GM19351 (cell line): ENCODE measurements at regions not wholly inside any gene's neighbourhood (a gene's known extent, or its start where the extent isn't known, plus 50 kb on each side); places are given as distances from the start of the nearest gene placed in this dataset.
"Not testable (repeated sequence)": the region's sequence is repeated elsewhere in the genome, so short reads cannot be mapped to it uniquely, and the experiment has no call there.

Experiments used
- ATAC-seq: cut with Tn5 transposase; IDR thresholded peaks from one replicate; pipeline ENCODE4 v1.9.1; 2021; ENCODE audit warnings: mild to moderate bottlenecking, moderate library complexity; ENCODE audit not compliant: unreplicated experiment

DNA sequence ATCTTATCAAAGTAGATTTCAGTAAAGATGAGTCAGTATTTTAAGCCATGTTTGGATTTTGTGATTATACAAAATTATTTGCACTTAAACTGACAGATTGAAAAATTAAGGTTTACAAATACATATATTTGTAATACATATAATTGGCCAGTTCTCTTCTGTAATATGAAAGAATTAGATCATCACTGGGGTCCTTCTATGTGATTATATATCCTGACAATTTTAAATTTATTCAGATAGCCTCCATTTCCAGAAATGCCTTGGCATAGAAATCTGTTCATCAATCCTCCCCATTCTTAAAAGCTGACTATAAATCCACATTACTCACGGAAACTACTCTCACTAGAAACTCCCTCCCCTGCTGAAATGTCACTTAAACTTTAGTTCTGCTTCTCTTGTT lies 280.4 kb upstream of the ANXA10 start:
- no peak for ATAC-seq

DNA sequence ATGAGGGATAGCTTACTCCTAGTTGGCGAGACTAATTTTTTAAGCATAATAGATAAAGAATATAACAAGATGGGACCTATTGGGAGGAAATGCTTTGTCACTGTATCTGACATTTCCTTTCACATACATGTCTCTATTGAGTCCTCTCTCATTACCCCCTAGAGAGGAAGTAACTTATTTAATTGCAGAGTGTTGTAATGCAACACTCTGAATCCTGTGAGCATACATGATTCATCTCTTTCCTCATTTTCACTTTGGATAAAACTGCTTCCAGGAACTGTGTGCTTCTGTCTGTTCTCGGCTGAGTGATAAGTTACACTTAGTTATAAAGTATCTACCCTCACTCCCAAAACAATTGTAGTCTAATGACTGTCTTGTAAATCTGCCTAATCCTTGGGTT lies 266.1 kb upstream of the ANXA10 start:
- ATAC-seq: no peak

DNA sequence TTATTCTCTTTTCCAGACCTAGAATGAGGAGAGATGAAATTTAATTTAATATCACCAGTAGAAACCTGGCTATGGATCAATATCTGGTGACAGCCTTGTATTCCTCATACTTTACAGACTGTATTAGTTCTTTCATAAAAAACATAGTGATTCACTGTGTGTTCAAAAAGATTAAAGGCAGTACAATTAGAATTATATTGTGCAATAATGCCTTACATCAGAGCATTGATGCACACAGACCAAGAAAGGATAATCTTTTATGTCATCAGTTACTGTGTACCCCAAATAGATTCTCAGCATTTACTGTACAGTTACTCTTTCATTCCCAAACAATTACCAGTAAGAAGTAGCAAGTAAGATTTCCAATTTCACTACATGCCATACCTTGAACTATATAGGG lies 260.5 kb upstream of the ANXA10 start:
- no peak for ATAC-seq

GRCh38 chr4:167838686-167839085 lies 253.7 kb upstream of the ANXA10 start:
- no peak for ATAC-seq

GRCh38 chr4:167842487-167842886 lies 249.8 kb upstream of the ANXA10 start:
- no peak for ATAC-seq

GRCh38 chr4:167854881-167855280 lies 237.5 kb upstream of the ANXA10 start:
- ATAC-seq: no peak

- not testable (repeated sequence) for ATAC-seq
Measured at GRCh38 chr4:167858127-167858526, 234.2 kb upstream of the ANXA10 start.

DNA sequence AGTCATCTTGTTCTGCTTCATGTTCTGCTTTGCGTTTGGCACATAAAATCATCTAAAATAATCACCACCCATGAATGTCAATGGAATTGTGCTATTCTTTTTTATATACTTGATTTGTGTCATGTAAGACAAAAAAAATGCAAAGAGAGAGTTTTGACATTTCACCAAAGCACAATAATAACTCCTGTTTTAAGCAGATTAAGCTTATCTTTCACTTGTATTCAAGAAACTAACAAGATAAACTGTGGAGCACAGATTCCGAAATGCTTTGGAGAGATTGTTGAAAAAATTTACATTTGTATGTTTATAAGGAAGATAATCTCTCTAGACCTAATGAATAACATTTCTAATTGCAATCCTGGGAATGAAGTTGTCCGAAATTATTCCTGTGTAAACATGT lies 225.1 kb upstream of the ANXA10 start:
- ATAC-seq: no peak

DNA sequence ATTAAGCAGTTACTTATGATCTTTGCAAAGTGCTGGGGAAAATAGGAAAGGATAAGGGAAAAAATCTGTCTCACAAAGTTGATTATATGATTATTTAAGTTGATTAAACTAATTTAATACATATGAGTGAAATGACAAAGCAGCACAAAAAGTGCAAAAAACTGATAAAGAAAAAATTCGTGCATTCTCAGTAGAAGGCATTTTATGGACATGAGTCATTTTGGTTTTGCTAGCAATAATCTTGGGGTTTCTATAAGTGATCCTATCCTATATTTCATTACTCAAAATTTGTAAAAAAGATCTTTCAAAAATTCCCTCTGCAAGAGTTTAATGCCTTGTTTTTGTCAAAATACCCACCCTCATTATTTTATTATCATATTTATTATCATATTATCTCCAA lies 224.2 kb upstream of the ANXA10 start:
- ATAC-seq: no peak

DNA sequence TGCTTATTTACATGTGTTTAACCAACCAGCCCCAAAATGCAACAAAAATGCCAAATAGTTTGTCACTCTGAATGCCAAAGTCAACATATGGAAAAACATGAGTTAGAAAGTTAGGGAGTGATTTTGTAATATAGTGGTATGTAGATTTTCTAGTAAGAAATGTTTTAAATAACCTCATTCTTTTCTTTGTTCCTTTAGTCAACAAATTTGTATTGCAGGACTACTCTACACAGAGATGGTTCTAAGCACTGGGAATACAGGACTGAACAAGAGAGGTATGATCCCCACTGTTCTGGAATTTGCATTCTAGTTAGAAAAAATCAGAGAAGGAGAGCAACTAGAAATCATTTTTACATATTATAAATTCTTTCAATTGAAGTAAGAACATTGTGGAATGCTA lies 218.8 kb upstream of the ANXA10 start:
- no peak for ATAC-seq

GRCh38 chr4:167876091-167876490 lies 216.2 kb upstream of the ANXA10 start:
- not testable (repeated sequence) for ATAC-seq

GRCh38 chr4:167877826-167878225 lies 214.5 kb upstream of the ANXA10 start:
- ATAC-seq: not testable (repeated sequence)

GRCh38 chr4:167883266-167883665 lies 209.1 kb upstream of the ANXA10 start:
- ATAC-seq: no peak

DNA sequence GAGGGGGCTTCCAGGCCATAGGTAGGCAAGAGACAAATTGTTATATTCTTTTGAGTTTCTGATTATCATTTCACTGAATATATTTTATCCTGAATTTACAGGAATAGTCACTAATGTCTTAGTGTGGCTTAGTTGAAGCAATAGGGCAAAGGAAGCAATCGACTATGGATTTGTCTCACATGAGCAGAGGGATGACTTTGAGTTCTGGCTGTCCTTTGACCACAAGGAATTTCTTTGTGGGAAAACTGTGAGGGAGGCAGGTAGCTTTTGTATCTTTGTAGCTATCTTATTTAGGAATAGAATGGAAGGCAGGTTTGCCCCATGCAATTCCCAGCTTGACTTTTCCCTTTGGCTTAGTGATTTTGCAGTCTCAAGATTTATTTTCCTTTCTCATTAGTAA lies 207.3 kb upstream of the ANXA10 start:
- ATAC-seq: no peak

DNA sequence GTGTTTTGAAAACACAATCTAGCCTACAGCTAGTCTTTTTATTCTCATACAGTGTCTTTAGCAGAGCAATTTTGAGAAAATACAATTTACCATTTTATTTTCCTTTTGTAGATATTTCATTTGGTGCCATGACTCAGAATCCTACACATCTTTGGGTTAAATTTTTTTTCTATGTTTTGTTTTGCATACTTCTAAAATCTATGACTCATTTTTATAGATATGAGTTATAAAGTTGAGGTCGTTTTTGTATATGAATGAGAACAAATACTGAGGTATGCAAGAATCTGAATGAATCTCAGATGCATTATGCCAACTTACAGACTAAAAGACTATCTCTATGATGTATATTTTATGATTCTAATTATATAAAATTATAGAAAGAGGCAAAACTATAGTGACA lies 206.5 kb upstream of the ANXA10 start:
- no peak for ATAC-seq

DNA sequence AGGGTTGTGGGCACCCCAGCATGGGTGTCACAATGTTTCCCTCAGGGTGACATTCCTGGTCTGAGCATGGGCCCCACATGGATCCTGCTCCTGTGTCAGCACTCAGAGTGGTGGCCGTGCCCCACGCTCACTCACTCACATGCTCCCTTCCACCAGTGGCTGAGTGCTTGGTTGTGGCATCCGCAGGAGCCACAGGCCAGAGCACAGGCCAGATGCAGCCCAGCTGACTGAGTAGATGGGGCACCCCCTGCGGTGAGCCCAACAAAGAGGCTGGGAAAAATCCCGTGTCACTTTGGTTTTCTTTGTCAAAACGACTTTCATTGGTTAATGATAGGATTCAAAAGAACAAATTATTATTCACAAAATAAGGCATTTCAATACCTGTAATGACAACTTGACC lies 204.6 kb upstream of the ANXA10 start:
- ATAC-seq: no peak

DNA sequence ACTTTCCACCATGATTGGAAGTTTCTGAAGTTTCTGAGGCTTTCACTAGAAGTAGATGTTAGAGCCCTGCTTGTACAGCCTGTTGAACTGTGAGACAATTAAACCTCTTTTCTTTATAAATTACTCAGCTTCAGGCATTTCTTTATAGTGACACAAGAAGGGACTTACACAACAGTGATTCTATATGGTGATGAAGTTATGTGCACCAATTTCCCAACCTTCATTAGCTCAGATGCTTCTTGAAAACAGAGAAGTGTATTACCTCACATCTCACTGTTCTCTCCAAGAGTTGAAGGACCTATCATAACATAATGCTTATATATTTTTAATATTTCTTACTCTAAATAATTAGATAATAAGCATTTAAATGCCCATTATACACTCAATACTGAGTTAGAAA lies 202.1 kb upstream of the ANXA10 start:
- no peak for ATAC-seq

DNA sequence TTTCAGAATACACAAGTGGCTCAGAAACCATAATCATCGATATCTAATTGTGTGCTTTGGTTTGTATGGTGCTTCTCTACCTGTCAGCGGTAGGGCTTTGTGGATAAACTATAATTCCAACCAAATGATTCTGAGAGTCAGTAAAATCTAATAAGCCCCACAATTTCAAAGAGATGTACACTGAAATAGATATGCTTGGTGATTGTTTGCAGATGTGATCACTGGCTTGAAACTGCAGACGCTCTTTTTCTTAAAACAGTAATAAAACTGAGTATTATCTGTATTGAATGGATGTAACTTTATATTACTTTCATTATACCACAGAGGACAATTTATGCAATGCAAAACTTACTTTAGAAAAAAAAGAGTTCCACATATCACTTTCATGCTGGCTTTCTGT lies 198.8 kb upstream of the ANXA10 start:
- ATAC-seq: no peak

DNA sequence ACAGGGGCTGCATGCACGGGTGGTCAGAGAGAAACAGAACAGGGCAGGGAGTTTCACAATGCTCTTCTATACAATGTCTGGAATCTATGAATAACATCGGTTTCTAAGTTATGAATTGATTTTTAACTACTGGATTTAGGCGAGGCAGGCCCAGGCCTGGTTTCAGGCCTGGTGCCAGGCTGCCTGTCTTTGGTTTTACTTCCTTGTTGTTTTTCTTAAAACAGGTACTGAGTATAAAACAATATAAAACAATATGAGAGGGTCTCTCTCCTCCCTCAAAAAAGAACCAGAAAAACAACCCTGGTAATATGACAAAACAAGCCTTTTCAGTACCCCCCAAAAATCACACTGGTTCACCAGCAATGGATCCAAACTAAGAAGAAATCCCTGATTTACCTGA lies 196.1 kb upstream of the ANXA10 start:
- ATAC-seq: not testable (repeated sequence)

DNA sequence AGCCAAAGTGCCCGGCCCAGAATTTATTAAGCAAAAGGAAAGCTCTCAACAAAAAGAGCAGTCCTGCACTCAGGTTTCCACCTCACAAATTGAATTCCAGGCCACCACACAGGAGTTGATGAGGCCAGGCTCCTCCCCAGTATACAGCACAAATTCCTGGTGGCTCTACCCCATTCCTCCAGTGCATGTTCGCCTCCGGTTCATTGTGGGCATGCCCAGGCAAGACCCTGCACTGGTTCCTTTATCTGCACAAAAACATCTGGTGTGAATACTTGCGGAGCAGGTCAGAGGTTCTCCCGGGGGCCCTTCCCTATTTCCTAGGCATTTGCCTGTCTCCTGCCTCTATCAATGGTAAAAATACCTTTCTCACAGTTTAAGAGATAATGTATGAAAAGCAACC lies 195.2 kb upstream of the ANXA10 start:
- no peak for ATAC-seq

DNA sequence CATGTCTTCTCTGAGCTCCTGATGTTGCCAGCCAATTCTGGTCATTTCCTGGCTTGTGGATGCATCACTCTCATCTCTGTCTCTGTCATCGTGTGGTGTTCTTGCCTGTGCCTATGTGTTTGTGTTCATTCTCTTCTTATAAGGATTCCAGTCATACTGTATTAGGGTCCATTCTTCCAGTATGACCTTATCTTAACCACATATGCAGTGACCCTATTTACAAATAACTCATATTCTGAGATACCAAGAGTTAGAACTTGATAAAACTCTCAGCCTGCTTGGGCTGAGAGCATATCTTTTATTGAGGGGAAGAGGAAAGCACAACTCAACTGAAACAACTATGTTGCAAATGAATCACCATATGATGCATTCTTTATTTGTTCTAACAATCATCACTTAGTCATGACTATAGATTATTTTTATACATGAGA lies 189.0 kb upstream of the ANXA10 start:
- no peak for ATAC-seq

DNA sequence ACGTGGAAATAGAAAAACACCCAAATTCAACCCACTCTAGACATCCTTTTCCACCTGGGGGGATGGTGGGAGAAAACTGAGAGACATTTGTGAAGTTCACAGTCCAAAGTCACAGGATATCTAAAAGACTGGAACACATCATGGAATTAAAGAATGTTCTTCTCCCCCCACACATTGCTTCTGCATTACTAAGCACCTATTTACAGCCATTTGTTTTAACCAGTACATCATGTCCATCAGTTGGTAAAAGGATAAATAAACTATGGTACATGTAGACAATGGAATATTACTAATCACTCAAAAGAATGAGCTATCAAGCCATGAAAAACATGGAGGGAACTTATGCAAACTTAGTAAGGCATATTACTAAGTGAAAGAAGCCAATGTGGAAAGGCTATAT lies 185.5 kb upstream of the ANXA10 start:
- no peak for ATAC-seq

DNA sequence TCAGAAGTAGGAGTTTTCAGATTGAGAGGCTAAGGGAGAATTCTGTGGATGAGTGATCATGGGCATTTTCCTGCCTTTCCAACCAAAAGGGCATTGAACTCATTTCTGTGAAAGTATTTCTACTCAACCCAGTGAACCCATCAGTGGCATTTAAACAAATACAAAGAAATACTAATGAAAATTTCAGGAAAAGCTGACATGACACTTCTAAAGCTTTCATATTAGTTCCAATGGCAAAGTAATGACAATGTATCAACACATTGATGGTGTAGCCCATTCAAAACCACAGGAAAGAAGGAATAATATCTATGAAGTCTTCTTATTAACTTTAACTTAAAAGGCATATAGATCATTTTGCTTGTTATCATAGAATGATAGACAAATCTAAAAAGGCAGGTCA lies 183.5 kb upstream of the ANXA10 start:
- ATAC-seq: no peak

DNA sequence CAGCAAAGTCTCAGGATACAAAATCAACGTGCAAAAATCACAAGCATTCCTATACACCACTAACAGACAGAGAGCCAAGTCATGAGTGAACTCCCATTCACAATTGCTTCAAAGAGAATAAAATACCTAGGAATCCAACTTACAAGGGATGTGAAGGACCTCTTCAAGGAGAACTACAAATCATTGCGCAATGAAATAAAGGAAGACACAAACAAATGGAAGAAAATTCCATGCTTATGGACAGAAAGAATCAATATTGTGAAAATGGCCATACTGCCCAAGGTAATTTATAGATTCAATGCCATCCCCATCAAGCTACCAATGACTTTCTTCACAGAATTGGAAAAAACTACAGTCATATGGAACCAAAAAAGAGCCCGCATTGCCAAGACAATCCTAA lies 179.8 kb upstream of the ANXA10 start:
- not testable (repeated sequence) for ATAC-seq
